Hepatocyte (in vitro differentiated cells): ENCODE measurements at regions not wholly inside any gene's neighbourhood (a gene's known extent, or its start where the extent isn't known, plus 50 kb on each side); places are given as distances from the start of the nearest gene placed in this dataset.

Experiments
- DNase-seq: peaks from one replicate; pipeline ENCODE4 v3.0.0-alpha.2; 2016; ENCODE audit warnings: low spot score
- H2AFZ ChIP-seq: fragments of 200-600 bp; sonication (generic); 2 replicates; pipeline ENCODE4 v1.6.0; 2016; ENCODE audit warnings: antibody characterized with exemption, mild to moderate bottlenecking
- H3K27ac ChIP-seq: fragments of 200-600 bp; sonication (generic); 2 replicates; pipeline ENCODE4 v1.5.1; 2016; ENCODE audit warnings: mild to moderate bottlenecking
- H3K27me3 ChIP-seq: fragments of 200-600 bp; sonication (generic); 2 replicates; pipeline ENCODE4 v1.6.1; 2016
- H3K36me3 ChIP-seq: fragments of 200-600 bp; sonication (generic); replicated peaks from 2 replicates; pipeline ENCODE4 v1.5.1; 2016; ENCODE audit warnings: low read depth; ENCODE audit not compliant: insufficient read depth
- H3K4me1 ChIP-seq: fragments of 200-600 bp; sonication (generic); 2 replicates; pipeline ENCODE4 v1.5.1; 2016; ENCODE audit warnings: mild to moderate bottlenecking, moderate library complexity; ENCODE audit not compliant: insufficient read depth
- H3K4me2 ChIP-seq: fragments of 200-600 bp; sonication (generic); 2 replicates; pipeline ENCODE4 v1.6.0; 2016
- H3K4me3 ChIP-seq: fragments of 200-600 bp; sonication (generic); 2 replicates; pipeline ENCODE4 v1.5.1; 2016; ENCODE audit warnings: mild to moderate bottlenecking
- H3K79me2 ChIP-seq: fragments of 200-600 bp; sonication (generic); 2 replicates; pipeline ENCODE4 v1.6.0; 2017; ENCODE audit warnings: mild to moderate bottlenecking
- H3K9me2 ChIP-seq: fragments of 200-600 bp; sonication (generic); replicated peaks from 2 replicates; pipeline ENCODE4 v1.6.0; 2017; ENCODE audit warnings: mild to moderate bottlenecking; ENCODE audit not compliant: insufficient read depth
- H3K9me3 ChIP-seq: fragments of 200-600 bp; sonication (generic); 2 replicates; pipeline ENCODE4 v1.5.1; 2016; ENCODE audit warnings: low read depth, mild to moderate bottlenecking
- H4K20me1 ChIP-seq: fragments of 200-600 bp; sonication (generic); 2 replicates; pipeline ENCODE4 v1.6.0; 2016; ENCODE audit warnings: mild to moderate bottlenecking; ENCODE audit not compliant: insufficient read depth, poor library complexity, severe bottlenecking
- CTCF ChIP-seq: fragments of 200-600 bp; sonication (generic); IDR thresholded peaks from 2 replicates; pipeline ENCODE4 v1.5.1; 2016; ENCODE audit warnings: antibody characterized with exemption, mild to moderate bottlenecking; ENCODE audit not compliant: poor library complexity
- EZH2 ChIP-seq: fragments of 200-600 bp; sonication (generic); IDR thresholded peaks from 2 replicates; pipeline ENCODE4 v1.6.1; 2016; ENCODE audit warnings: antibody characterized with exemption, mild to moderate bottlenecking, borderline replicate concordance
- EZH2phosphoT487 ChIP-seq: fragments of 200-600 bp; sonication (generic); IDR thresholded peaks from one replicate; pipeline ENCODE4 v1.6.1; 2018; ENCODE audit warnings: antibody characterized with exemption, mild to moderate bottlenecking, low read depth, moderate library complexity; ENCODE audit not compliant: unreplicated experiment, severe bottlenecking
- WGBS: methylation state at CpG from one replicate; pipeline ENCODE4 v1.1.6; 2016; ENCODE audit warnings: low lambda C conversion rate; ENCODE audit errors: missing lambda C conversion rate; 5-methylcytosine and 5-hydroxymethylcytosine counted together

DNA sequence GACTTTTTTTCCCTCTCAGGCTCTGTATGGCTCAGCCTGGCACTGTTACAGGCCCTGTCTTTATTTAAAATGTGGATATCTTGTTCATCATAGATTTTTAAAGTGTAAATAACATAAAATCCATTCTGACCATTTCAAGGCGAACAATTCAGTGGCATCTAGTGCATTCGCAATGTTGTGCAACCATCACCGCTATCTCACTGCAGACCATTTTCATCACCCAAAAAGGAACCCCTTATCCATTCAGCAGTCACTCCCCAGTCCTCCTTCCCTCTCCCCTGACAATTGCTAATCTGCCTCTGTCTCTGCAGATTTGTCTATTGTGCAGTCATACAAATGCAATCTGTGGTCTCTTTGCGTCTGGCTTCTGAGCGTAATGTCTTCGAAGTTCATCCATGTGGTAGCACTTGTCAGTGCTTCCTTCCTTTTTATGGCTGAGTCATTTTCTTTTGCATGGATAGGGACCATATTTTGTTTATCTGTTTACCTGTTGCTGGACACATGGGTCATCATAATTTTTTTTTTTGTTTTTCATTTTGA is 148.8 kb upstream of the LHX5 start:
- Histone ChIP-seq H3K9me3 (no peaks in the 10 kb centered on the region), H3K4me1 (no peaks in the 10 kb centered on the region), H2AFZ (no peak overlapping the region), H3K9me2 (no peaks in the 10 kb centered on the region), H3K4me2 (no peak overlapping the region), H3K27me3 (peaks cover 39% of the 10 kb centered on the region), H3K4me3 (no peak overlapping the region), H3K79me2 (no peaks in the 10 kb centered on the region), H4K20me1 (no peaks in the 10 kb centered on the region), H3K36me3 (no peaks in the 10 kb centered on the region), H3K27ac (no peak overlapping the region)
- WGBS = 78% methylated on average over 6 of the region's 6 CpGs
- DNase-seq = no peak
- TF ChIP-seq CTCF (no peak), EZH2 (no peak), EZH2phosphoT487 (no peak)

DNA sequence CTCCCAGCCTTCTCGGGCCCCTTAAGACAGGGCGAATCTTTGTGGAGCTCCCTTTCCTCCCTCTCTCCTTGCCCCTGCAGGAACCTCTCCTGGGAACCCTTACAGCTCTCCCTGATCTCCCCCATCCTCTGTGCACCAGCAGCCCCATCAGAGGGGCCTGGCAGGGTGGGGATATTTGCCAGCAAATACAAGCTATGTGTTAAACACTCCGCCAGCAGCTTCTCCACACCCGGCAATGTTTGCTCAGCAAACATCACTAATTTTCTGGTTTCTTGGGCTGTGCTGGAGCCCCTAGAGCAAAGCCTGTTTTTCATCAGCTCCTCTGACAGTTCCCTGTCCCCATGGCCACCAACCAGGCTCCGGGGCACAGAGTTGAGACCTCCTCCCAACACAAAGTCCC is 147.5 kb upstream of the LHX5 start:
- H3K27ac ChIP-seq = no peak overlapping the region
- no peaks in the 10 kb centered on the region for H3K4me1 ChIP-seq
- H3K4me3 ChIP-seq = no peak overlapping the region
- 29% methylated on average over 5 of the region's 5 CpGs for WGBS
- no peaks in the 10 kb centered on the region for H3K9me2 ChIP-seq
- TF ChIP-seq EZH2phosphoT487 (no peak), CTCF (no peak), EZH2 (no peak)
- H3K27me3 ChIP-seq = peaks cover 45% of the 10 kb centered on the region
- no peak for DNase-seq
- no peak overlapping the region for H3K4me2 ChIP-seq
- no peaks in the 10 kb centered on the region for H3K79me2 ChIP-seq
- no peaks in the 10 kb centered on the region for H3K9me3 ChIP-seq
- no peaks in the 10 kb centered on the region for H3K36me3 ChIP-seq
- no peak overlapping the region for H2AFZ ChIP-seq
- H4K20me1 ChIP-seq = no peaks in the 10 kb centered on the region

GRCh38 chr12:113613414-113613813 is 141.7 kb upstream of the LHX5 start:
- no peaks in the 10 kb centered on the region for H3K36me3 ChIP-seq
- H4K20me1 ChIP-seq = no peaks in the 10 kb centered on the region
- H3K9me3 ChIP-seq = no peaks in the 10 kb centered on the region
- no peak for DNase-seq
- no peak overlapping the region for H2AFZ ChIP-seq
- TF ChIP-seq EZH2phosphoT487 (no peak), CTCF (no peak), EZH2 (no peak)
- no peaks in the 10 kb centered on the region for H3K9me2 ChIP-seq
- no peaks in the 10 kb centered on the region for H3K4me1 ChIP-seq
- 90% methylated on average over 2 of the region's 2 CpGs for whole genome bisulfite sequencing
- H3K4me2 ChIP-seq = no peak overlapping the region
- H3K27ac ChIP-seq = no peak overlapping the region
- no peak overlapping the region for H3K4me3 ChIP-seq
- no peaks in the 10 kb centered on the region for H3K79me2 ChIP-seq
- peaks cover 73% of the 10 kb centered on the region for H3K27me3 ChIP-seq

DNA sequence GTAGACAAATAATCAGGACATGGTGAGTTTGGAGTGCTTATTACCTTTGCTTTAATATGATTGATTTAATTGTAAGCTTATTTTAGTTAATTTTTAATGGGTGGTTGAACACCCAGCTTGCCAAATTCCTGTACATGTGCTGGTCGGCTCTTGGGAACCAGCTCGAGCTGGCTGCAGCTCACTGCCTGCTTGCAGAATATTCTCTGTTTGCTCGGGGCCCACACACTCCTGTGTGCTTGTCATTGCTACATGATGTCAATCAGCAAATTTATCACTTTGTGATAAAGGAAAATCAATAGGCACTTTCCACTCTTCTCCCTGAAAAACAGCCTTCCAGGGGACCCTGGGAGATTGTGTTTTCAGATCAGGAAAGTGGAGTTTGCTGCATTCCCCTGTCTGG is 141.1 kb upstream of the LHX5 start:
- H3K36me3 ChIP-seq = no peaks in the 10 kb centered on the region
- no peak overlapping the region for H2AFZ ChIP-seq
- H3K9me2 ChIP-seq = no peaks in the 10 kb centered on the region
- H3K27ac ChIP-seq = no peak overlapping the region
- no peaks in the 10 kb centered on the region for H3K4me1 ChIP-seq
- no peak overlapping the region for H3K4me2 ChIP-seq
- H3K79me2 ChIP-seq = no peaks in the 10 kb centered on the region
- peaks cover 77% of the 10 kb centered on the region for H3K27me3 ChIP-seq
- no peaks in the 10 kb centered on the region for H3K9me3 ChIP-seq
- no peak overlapping the region for H3K4me3 ChIP-seq
- no peak for TF ChIP-seq CTCF
- no peak for TF ChIP-seq EZH2
- no peak for TF ChIP-seq EZH2phosphoT487
- no peaks in the 10 kb centered on the region for H4K20me1 ChIP-seq
- WGBS = 57% methylated on average over 3 of the region's 3 CpGs
- no peak for DNase-seq
